ENCODE measurements at regions not wholly inside any gene's neighbourhood (a gene's known extent, or its start where the extent isn't known, plus 50 kb on each side); places are given as distances from the start of the nearest gene placed in this dataset.

GRCh38 chr12:88435334-88436076 lies 144.8 kb downstream of the KITLG start:
- TF ChIP-seq CTCF (IDR thresholded peaks at IDR 0.05) (no peak), POLR2A (IDR thresholded peaks at IDR 0.05) (no peak)

All from adrenal gland (tissue), 5 donors.